GM19397 (cell line): ENCODE measurements at regions not wholly inside any gene's neighbourhood (a gene's known extent, or its start where the extent isn't known, plus 50 kb on each side); places are given as distances from the start of the nearest gene placed in this dataset.

Experiments
- ATAC-seq: cut with Tn5 transposase; IDR thresholded peaks from one replicate; pipeline ENCODE4 v1.9.1; 2021; ENCODE audit warnings: mild to moderate bottlenecking, moderate library complexity; ENCODE audit not compliant: unreplicated experiment

GRCh38 chr13:57784633-57785032 is 153.1 kb downstream of the PCDH17 start:
- no peak for ATAC-seq

- ATAC-seq: no peak
These were observed 155.7 kb downstream of the PCDH17 start for GRCh38 chr13:57787058-57787791.

GRCh38 chr13:57799624-57800023 is 168.1 kb downstream of the PCDH17 start:
- no peak for ATAC-seq

GRCh38 chr13:57813651-57814050 is 182.1 kb downstream of the PCDH17 start:
- no peak for ATAC-seq

GRCh38 chr13:57815600-57815999 is 184.1 kb downstream of the PCDH17 start:
- no peak for ATAC-seq

GRCh38 chr13:57820924-57821323 is 189.4 kb downstream of the PCDH17 start:
- ATAC-seq: no peak

- ATAC-seq: no peak
These were observed 192.2 kb downstream of the PCDH17 start for GRCh38 chr13:57823704-57824103.

- ATAC-seq: no peak
These were observed 192.6 kb downstream of the PCDH17 start for GRCh38 chr13:57824121-57824520.

GRCh38 chr13:57825066-57825465 is 193.5 kb downstream of the PCDH17 start:
- ATAC-seq: no peak

GRCh38 chr13:57829496-57829895 is 198.0 kb downstream of the PCDH17 start:
- ATAC-seq: no peak

GRCh38 chr13:57832187-57832586 is 200.6 kb downstream of the PCDH17 start:
- no peak for ATAC-seq

GRCh38 chr13:57837801-57838200 is 206.3 kb downstream of the PCDH17 start:
- ATAC-seq: no peak

- ATAC-seq: no peak
These were observed 212.0 kb downstream of the PCDH17 start for GRCh38 chr13:57843521-57843920.

GRCh38 chr13:57846600-57847173 is 215.1 kb downstream of the PCDH17 start:
- no peak for ATAC-seq

- no peak for ATAC-seq
These were observed 226.4 kb downstream of the PCDH17 start for GRCh38 chr13:57857945-57858344.

GRCh38 chr13:57858376-57858775 is 226.8 kb downstream of the PCDH17 start:
- no peak for ATAC-seq

- no peak for ATAC-seq
These were observed 231.3 kb downstream of the PCDH17 start for GRCh38 chr13:57862879-57863278.

GRCh38 chr13:57865600-57866294 is 234.2 kb downstream of the PCDH17 start:
- no peak for ATAC-seq

GRCh38 chr13:57874530-57874929 is 243.0 kb downstream of the PCDH17 start:
- no peak for ATAC-seq

GRCh38 chr13:57877601-57878000 is 246.1 kb downstream of the PCDH17 start:
- ATAC-seq: no peak

- no peak for ATAC-seq
These were observed 246.7 kb downstream of the PCDH17 start for GRCh38 chr13:57878291-57878690.

- no peak for ATAC-seq
These were observed 265.7 kb downstream of the PCDH17 start for GRCh38 chr13:57897225-57897624.
